COR-L47 (cell line): ENCODE measurements at regions not wholly inside any gene's neighbourhood (a gene's known extent, or its start where the extent isn't known, plus 50 kb on each side); places are given as distances from the start of the nearest gene placed in this dataset.
A peak's percentile ranks its signal among the peaks of the same experiment; 100 is the strongest.
"Not testable (repeated sequence)": the region's sequence is repeated elsewhere in the genome, so short reads cannot be mapped to it uniquely, and the experiment has no call there.

Experiments
- DNase-seq: peaks from one replicate; lab custom pipeline; 2025; lab: John Stamatoyannopoulos, UW

GRCh38 chr17:37828651-37829124, 83.8 kb upstream of the HNF1B start:
- DNase-seq = no peak

DNA sequence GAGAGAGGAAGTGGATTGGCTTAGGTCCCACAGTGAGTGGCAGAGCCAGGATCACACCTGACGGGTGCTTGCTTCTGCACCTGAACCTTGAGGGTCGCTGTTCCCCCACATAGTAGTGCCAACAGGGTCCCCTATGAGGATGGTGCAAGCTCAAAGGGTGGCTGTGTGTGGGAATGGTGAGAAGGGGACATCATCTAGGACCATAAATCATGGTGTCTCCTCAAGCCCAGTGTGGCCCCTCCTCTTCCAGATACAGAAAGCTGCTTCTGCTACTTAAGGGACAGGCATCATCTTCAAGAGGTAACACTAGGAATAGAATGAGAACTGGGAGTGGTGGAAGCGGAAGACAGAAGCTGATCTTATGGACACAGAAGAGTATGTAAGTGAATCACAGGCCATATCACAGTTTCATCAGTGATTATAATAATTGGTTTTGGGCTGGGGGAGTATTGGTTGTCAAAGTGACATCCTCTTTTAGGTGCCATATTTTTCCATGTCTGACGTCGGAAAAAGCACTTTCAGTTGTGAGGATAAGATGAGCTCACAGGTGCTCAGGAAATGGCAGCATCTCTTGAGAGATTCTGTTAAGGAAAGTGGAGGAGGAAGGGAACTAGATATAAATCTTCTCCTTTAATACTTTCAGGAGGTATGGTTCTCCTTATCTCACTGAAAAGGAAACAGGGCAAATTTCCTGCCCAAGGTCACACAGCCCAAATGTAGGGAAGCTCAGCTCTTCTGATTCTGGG, 83.2 kb upstream of the HNF1B start:
- no peak for DNase-seq

DNA sequence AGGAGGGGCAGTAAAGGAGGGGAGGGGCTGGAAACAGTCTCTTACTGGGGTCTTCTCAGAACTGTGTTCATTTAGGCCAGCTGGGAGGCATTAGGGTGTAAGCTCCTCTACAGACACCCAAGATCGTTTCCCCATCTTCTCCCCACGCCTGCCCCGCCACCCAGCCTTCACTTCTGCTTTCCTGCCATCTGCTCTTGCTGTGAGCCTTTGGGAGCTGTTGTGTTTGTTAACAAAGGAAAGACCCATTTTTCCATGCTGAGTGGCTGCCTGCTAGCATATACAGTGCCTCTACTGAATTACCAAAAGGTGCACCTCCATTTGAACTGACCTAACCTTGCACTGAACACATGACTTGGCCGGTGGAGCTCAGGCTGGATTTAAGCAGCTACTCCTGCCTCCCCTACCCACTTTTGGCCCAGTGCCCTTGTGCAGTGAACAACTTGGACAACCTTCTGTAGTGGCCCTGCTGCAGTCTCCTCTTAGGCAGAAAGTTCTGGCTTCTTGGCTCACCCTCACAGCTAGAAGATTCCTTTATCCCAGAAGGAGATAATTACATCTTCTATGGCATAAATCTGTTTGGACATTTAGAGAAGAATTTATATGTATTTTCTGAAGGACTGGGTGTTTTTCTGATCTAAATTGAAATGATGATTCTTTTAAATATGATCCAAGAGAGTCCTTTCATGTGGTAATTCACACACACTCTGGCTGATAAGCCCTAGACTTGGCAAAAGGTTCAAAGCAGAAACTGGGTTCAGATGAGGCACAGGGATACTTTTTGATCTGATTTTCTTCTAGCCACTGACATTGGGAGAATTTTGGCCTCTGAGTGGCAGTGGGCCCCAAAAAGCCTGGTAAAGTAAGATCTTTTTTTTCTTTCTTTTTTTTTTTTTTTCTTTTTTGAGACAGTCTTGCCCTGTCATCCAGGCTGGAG, 81.9 kb upstream of the HNF1B start:
- DNase-seq = no peak

- DNase-seq = no peak
These were observed 81.0 kb upstream of the HNF1B start for GRCh38 chr17:37825851-37826250.

DNA sequence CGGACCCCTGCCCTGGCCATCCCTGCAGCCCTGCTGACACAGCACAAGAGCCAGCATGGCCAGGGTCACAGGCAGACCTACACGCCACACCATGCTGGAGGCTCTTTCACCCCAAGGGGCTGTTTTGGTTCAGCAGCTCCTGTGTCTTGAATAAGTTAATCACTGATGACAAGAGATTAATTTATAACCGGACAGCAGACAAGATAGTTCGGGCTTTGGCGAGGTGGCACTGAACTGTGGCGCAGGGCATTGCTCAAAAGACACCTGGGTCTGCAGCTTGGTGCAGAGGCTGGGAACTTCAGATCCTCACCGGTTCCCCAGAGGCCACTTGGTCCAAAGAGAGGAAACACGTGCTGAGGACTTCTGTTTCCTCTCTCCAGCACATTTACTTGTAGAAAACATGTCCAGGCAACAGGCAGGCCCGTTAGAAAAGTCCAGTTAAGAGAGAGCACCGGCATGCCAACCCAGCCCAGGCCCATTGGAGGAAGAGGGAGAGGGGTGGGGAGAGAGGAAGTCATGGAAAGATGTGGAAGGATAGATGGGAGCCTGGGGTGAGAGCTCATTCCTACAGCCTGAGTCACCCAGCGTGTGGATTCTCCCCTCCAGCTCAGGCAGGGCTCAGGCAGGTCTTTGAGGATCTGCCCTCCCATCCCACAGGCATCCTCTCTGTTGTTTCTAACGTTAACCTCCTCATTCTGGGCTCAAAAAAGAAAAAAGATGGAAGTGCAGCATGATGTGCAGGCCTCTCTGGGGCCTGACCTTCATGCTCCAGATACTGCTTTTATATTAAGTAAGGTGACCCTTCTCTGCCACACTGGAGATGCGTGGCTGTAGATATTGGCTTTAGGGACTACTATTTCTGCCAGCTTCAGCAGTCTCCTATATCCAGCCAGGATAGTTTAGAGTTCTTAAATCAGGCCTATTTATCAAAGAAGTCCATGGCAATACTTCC, 80.0 kb upstream of the HNF1B start:
- no peak for DNase-seq

GRCh38 chr17:37823996-37824395, 79.1 kb upstream of the HNF1B start:
- no peak for DNase-seq

DNA sequence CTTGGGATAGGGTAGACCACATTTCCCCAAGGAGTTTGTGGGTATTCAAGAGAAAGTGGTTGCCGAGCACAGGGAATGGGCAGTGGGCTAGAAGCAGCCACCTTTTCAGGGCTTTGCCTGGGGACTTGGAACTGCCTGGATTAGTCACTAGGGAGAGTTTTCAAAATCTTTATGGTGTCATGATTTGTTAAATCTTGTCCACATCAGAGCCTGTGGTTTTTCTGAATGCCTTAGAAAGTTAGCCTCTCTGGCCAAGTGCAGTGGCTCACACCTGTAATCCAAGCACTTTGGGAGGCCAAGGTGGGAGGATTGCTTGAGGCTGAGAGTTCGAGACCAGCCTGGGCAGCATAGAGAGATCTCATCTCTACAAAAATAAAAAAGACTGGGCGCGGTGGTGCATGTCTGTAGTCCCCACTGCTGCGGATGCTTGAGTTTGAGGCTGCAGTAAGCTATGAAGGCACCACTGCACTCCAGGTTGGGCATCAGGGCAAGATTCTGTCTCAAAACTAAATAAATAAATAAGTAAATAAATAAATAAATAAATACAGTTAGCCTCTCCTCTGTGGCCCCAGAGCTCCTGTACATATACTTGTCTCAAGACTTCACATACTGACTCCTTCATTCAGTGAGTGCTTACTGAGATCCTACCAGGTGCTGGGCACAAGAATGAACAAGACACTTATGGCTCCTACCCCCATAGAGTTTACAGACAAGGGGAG, 76.3 kb upstream of the HNF1B start:
- no peak for DNase-seq

GRCh38 chr17:37820313-37820994, 75.6 kb upstream of the HNF1B start:
- no peak for DNase-seq

- peak; percentile 18 for DNase-seq
These were observed 73.8 kb upstream of the HNF1B start for GRCh38 chr17:37818689-37819088.

DNA sequence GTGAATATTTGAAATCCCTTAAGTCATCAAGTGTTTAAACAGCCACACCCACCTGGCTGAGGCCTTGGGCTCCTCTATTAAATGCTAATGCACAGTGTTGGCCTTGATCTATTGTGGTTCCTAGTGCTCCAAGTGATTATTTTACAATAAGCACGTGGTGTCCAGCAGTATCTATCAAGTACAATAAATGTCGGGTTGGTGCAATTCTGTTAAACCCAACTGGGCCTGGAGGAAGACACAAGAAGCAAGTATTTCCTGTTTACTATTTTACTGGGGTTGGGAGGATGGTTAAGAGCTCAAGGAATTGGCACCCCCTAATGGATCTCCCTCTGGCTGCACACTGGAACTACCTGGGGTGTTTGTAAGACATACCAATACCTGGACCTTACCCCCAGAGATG, 72.1 kb upstream of the HNF1B start:
- no peak for DNase-seq

GRCh38 chr17:37815536-37815935, 70.7 kb upstream of the HNF1B start:
- no peak for DNase-seq

- no peak for DNase-seq
These were observed 68.9 kb upstream of the HNF1B start for GRCh38 chr17:37813751-37814150.

GRCh38 chr17:37808846-37809245, 64.0 kb upstream of the HNF1B start:
- DNase-seq = not testable (repeated sequence)

DNA sequence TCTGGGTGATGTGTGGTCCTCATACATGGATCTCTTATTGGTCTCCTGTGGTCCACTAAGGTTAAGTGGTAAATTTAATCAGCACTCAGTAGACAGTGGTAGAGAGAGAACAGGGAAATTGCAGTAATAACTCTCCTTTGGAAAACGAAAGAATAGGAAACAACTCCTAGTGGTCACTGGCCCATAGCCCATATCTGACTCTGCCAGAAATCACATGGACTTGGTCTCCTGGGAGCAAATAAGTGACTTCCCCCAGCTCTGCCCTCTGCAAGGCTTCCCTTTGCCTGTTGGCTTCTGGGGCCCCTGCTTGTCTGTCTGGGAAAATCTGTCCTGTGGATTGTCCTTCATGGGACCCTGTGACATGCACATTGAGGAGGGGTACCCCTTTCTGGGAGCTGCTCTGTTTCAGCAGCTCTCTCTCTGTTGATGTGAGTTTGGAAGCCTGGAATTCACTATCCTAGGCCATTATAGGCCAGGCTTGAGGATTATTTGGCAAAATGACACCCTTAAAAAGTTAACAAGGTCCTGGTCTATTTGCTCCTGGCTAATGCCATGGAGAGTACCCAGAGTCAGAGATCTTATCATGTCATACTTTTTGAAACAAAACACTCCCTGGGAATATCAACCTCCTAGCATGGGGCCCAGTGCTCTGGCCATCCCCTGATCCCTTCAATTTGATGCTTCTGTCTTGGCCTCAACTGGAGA, 58.0 kb upstream of the HNF1B start:
- DNase-seq = no peak

DNA sequence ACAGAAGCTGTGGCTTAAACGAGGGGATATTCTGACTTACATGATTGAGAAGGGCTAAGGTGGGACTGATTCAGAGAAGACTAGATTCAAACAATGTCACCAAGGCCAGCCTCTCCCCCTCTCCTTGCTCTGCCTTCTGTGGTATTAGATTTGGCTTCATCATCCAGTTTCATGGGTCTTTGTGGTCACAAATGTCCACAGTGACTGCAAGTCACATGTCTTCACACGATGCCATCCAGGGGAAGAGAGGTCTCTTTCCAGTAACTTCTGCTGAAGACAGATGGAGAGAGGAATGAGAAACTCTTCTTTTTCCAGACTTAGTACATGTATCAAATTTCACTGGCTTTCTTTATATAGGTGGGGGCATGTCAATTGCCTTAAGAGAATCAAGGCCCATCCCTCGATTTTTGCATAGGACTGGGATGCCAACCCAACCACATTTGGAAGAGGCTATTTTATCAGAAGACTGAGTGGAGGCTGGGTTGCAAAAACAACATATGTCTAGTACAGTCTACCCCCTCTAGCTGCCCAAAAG, 57.3 kb upstream of the HNF1B start:
- no peak for DNase-seq

DNA sequence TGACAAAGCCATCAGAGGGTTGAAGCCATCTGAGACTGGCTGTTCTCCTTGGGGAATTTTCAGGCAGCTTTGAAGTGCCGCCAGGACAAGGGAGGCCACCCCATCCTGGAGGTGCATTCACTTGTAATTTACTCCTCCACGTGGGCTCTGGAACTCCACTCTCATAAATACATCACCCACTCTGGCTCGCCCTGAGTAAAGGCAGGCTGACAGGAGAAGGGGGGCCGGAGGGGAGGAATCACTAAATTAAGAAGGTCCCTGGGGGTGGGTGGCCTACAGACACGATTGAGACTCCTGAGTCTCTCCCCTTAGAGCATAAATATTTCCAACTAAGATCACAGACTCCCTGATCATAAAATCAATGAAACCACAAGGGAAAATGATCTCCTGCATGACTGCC, 56.3 kb upstream of the HNF1B start:
- no peak for DNase-seq

GRCh38 chr17:37797206-37797605, 52.3 kb upstream of the HNF1B start:
- no peak for DNase-seq

DNA sequence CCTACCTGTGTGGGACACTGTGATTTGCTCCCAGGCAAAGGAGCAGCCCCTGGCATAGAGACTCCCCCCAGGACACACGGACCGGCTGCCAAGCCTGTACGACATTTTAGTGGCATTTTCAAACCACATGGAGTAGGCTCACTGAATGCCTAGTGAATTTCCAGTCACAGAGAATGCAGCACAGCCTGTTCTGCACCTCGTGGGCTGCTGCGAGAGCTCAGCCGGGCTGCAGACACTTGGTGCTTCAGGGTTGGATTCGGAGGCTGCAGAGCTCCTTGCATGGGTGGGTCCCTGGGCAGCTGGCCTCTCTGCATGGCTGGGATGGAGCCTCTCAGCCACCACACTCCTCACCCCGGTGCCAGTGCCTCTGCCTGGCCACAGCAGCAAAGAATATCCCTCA, 51.2 kb upstream of the HNF1B start:
- DNase-seq = no peak
